ENCODE measurements at regions not wholly inside any gene's neighbourhood (a gene's known extent, or its start where the extent isn't known, plus 50 kb on each side); places are given as distances from the start of the nearest gene placed in this dataset.

DNA sequence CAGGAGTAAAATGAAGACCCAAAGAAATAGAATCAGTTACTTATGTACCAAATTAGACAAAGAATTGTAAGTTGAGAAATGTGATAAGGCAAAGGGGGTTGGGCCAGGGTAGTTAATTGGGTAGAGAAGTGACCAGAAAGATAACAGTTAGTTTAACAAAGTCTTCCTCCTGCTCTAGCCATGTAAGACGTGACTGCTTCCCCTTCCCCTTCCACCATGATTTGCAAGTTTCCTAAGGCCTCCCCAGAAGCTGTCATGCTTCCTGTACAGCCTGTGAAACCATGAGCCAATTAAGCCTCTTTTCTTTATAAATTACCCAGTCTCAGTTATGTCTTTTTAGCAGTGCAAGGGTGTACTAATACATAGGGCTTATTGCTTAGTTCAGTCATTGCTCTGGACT, 142.0 kb upstream of the PDE4B start:
- TF ChIP-seq HDGF (IDR thresholded peaks at IDR 0.05; ENCODE audit: borderline replicate concordance) (no peak), TARDBP (IDR thresholded peaks at IDR 0.05) (no peak), ELF4 (IDR thresholded peaks at IDR 0.05) (no peak), BHLHE40 (IDR thresholded peaks at IDR 0.05; ENCODE audit: borderline replicate concordance) (no peak), FOXM1 (IDR thresholded peaks at IDR 0.05; ENCODE audit: borderline replicate concordance) (no peak), FOXK2 (IDR thresholded peaks at IDR 0.05) (no peak), FOXA1 (IDR thresholded peaks at IDR 0.05) (no peak), NFRKB (IDR thresholded peaks at IDR 0.05) (no peak), ARNT (IDR thresholded peaks at IDR 0.05) (no peak), SP1 (IDR thresholded peaks at IDR 0.05) (no peak)

All from HEK293T (cell line).